ENCODE measurements at regions not wholly inside any gene's neighbourhood (a gene's known extent, or its start where the extent isn't known, plus 50 kb on each side); places are given as distances from the start of the nearest gene placed in this dataset.
"Not testable (repeated sequence)": the region's sequence is repeated elsewhere in the genome, so short reads cannot be mapped to it uniquely, and the experiment has no call there.

GRCh38 chr3:25849641-25850385, 59.9 kb downstream of the OXSM start:
- no peak overlapping the region for H2AFZ ChIP-seq (ENCODE audit: low read depth, low read length)
- no peaks in the 10 kb centered on the region for H3F3A ChIP-seq (ENCODE audit: insufficient read depth, low read length, poor library complexity, severe bottlenecking)
- no peak overlapping the region for H3K27ac ChIP-seq (ENCODE audit: low read length)
- no peaks in the 10 kb centered on the region for H3K79me2 ChIP-seq (replicated peaks; ENCODE audit: insufficient read depth, low read length)
- H3K9me3 ChIP-seq (ENCODE audit: low read length) = no peaks in the 10 kb centered on the region
- no peaks in the 10 kb centered on the region for H3K27me3 ChIP-seq (ENCODE audit: insufficient read depth, low read depth, low read length)
- no peaks in the 10 kb centered on the region for H3K9me2 ChIP-seq (ENCODE audit: insufficient read depth, low read length)
- no peaks in the 10 kb centered on the region for H3K36me3 ChIP-seq (ENCODE audit: insufficient read depth, low read length)
- no peak for TF ChIP-seq EZH2 (IDR thresholded peaks at IDR 0.05; ENCODE audit: borderline replicate concordance, insufficient read depth, low read length, poor library complexity, severe bottlenecking)
- TF ChIP-seq RAD21 (conservative IDR thresholded peaks at IDR 0.05) = no peak
- no peak for TF ChIP-seq EP300 (conservative IDR thresholded peaks at IDR 0.05; ENCODE audit: poor library complexity, severe bottlenecking)
- no peak for TF ChIP-seq TAF1 (IDR thresholded peaks at IDR 0.05; ENCODE audit: low read depth)
- no peak overlapping the region for H3K9ac ChIP-seq (ENCODE audit: low read length)
- no peak overlapping the region for H3K4me3 ChIP-seq (ENCODE audit: low read length)
- no peaks in the 10 kb centered on the region for H4K20me1 ChIP-seq (ENCODE audit: insufficient read depth)
- no peak overlapping the region for H3K4me2 ChIP-seq (ENCODE audit: low read length)

- not testable (repeated sequence) for H3K9me3 ChIP-seq (ENCODE audit: low read length); H3K36me3 ChIP-seq (ENCODE audit: insufficient read depth, low read length); H3K9me2 ChIP-seq (ENCODE audit: insufficient read depth, low read length); H3K9ac ChIP-seq (ENCODE audit: low read length); H3K27ac ChIP-seq (ENCODE audit: low read length); H3K4me3 ChIP-seq (ENCODE audit: low read length); H2AFZ ChIP-seq (ENCODE audit: low read depth, low read length); H3K4me2 ChIP-seq (ENCODE audit: low read length); H3F3A ChIP-seq (ENCODE audit: insufficient read depth, low read length, poor library complexity, severe bottlenecking); H4K20me1 ChIP-seq (ENCODE audit: insufficient read depth); H3K27me3 ChIP-seq (ENCODE audit: insufficient read depth, low read depth, low read length); H3K79me2 ChIP-seq (replicated peaks; ENCODE audit: insufficient read depth, low read length)
Observed at GRCh38 chr3:25851693-25852259, 61.9 kb downstream of the OXSM start.

GRCh38 chr3:25854214-25854613, 64.3 kb downstream of the OXSM start:
- TF ChIP-seq REST (IDR thresholded peaks at IDR 0.05; ENCODE audit: borderline replicate concordance) = no peak
- no peak for TF ChIP-seq CTCF (IDR thresholded peaks at IDR 0.05; ENCODE audit: poor library complexity, severe bottlenecking)
- no peak for TF ChIP-seq TAF1 (IDR thresholded peaks at IDR 0.05; ENCODE audit: low read depth)
- no peak for TF ChIP-seq EZH2 (IDR thresholded peaks at IDR 0.05; ENCODE audit: borderline replicate concordance, insufficient read depth, low read length, poor library complexity, severe bottlenecking)
- TF ChIP-seq MXI1 (conservative IDR thresholded peaks at IDR 0.05; ENCODE audit: poor library complexity, severe bottlenecking) = no peak
- no peak for TF ChIP-seq RAD21 (conservative IDR thresholded peaks at IDR 0.05)
- no peak for TF ChIP-seq POLR2AphosphoS5 (IDR thresholded peaks at IDR 0.05)
- no peak for TF ChIP-seq SMC3 (conservative IDR thresholded peaks at IDR 0.05; ENCODE audit: poor library complexity)
- TF ChIP-seq EP300 (conservative IDR thresholded peaks at IDR 0.05; ENCODE audit: poor library complexity, severe bottlenecking) = no peak
- H3K4me2 ChIP-seq (ENCODE audit: low read length) = no peak overlapping the region

More at GRCh38 chr3:25854214-25854613, 64.3 kb downstream of the OXSM start:
- Histone ChIP-seq H3F3A (ENCODE audit: insufficient read depth, low read length, poor library complexity, severe bottlenecking) (no peaks in the 10 kb centered on the region), H2AFZ (ENCODE audit: low read depth, low read length) (no peak overlapping the region), H3K4me3 (ENCODE audit: low read length) (no peak overlapping the region), H3K9me2 (ENCODE audit: insufficient read depth, low read length) (no peaks in the 10 kb centered on the region), H3K9me3 (ENCODE audit: low read length) (no peaks in the 10 kb centered on the region), H3K27ac (ENCODE audit: low read length) (no peak overlapping the region), H3K9ac (ENCODE audit: low read length) (no peak overlapping the region), H4K20me1 (ENCODE audit: insufficient read depth) (no peaks in the 10 kb centered on the region), H3K36me3 (ENCODE audit: insufficient read depth, low read length) (no peaks in the 10 kb centered on the region), H3K27me3 (ENCODE audit: insufficient read depth, low read depth, low read length) (no peaks in the 10 kb centered on the region), H3K79me2 (replicated peaks; ENCODE audit: insufficient read depth, low read length) (no peaks in the 10 kb centered on the region)

Measured in neural cell (in vitro differentiated cells).